Neural cell (in vitro differentiated cells): ENCODE measurements at regions not wholly inside any gene's neighbourhood (a gene's known extent, or its start where the extent isn't known, plus 50 kb on each side); places are given as distances from the start of the nearest gene placed in this dataset.

Experiments
- H2AFZ ChIP-seq: fragments of 200-600, 300-800 bp; sonication (generic), shearing (Covaris generic); 2 replicates; pipeline ENCODE4 v1.6.0; 2014; ENCODE audit warnings: low read depth, mild to moderate bottlenecking, antibody characterized with exemption, low read length, moderate library complexity
- H3F3A ChIP-seq: fragments of 200-600 bp; shearing (Covaris generic); 2 replicates; pipeline ENCODE4 v1.6.1; 2016; ENCODE audit warnings: mild to moderate bottlenecking, moderate library complexity, mixed read lengths, antibody characterized with exemption, low read length; ENCODE audit not compliant: insufficient read depth, poor library complexity, severe bottlenecking
- H3K27ac ChIP-seq: fragments of 200-600, 300-800 bp; sonication (generic), shearing (Covaris generic); 2 replicates; pipeline ENCODE4 v1.5.1; 2014; ENCODE audit warnings: mild to moderate bottlenecking, low read length, moderate library complexity
- H3K27me3 ChIP-seq: fragments of 300-800, 200-600 bp; sonication (generic), shearing (Covaris generic); 2 replicates; pipeline ENCODE4 v1.6.0; 2014; ENCODE audit warnings: mild to moderate bottlenecking, low read depth, low read length, moderate library complexity; ENCODE audit not compliant: insufficient read depth
- H3K36me3 ChIP-seq: fragments of 300-800, 200-600 bp; sonication (generic), shearing (Covaris generic); 2 replicates; pipeline ENCODE4 v1.5.1; 2014; ENCODE audit warnings: mild to moderate bottlenecking, antibody characterized with exemption, low read length, moderate library complexity; ENCODE audit not compliant: insufficient read depth
- H3K4me2 ChIP-seq: fragments of 300-800, 200-600 bp; sonication (generic), shearing (Covaris generic); 2 replicates; pipeline ENCODE4 v1.6.0; 2014; ENCODE audit warnings: mild to moderate bottlenecking, low read length
- H3K4me3 ChIP-seq: fragments of 300-800, 200-600 bp; sonication (generic), shearing (Covaris generic); 2 replicates; pipeline ENCODE4 v1.5.1; 2014; ENCODE audit warnings: mild to moderate bottlenecking, low read length, moderate library complexity
- H3K79me2 ChIP-seq: fragments of 200-600 bp; shearing (Covaris generic); replicated peaks from 2 replicates; pipeline ENCODE4 v1.6.0; 2014; ENCODE audit warnings: mild to moderate bottlenecking, low read length, moderate library complexity; ENCODE audit not compliant: insufficient read depth
- H3K9ac ChIP-seq: fragments of 300-800, 200-600 bp; sonication (generic), shearing (Covaris generic); 2 replicates; pipeline ENCODE4 v1.6.1; 2016; ENCODE audit warnings: mild to moderate bottlenecking, low read length, mixed read lengths
- H3K9me2 ChIP-seq: fragments of 200-600 bp; shearing (Covaris generic); 2 replicates; pipeline ENCODE4 v1.6.1; 2016; ENCODE audit warnings: mild to moderate bottlenecking, low read length, mixed read lengths; ENCODE audit not compliant: insufficient read depth
- H3K9me3 ChIP-seq: fragments of 200-600, 300-800 bp; sonication (generic), shearing (Covaris generic); 2 replicates; pipeline ENCODE4 v1.6.1; 2016; ENCODE audit warnings: mild to moderate bottlenecking, mixed run types, low read length, moderate library complexity, mixed read lengths
- H4K20me1 ChIP-seq: fragments of 200-600 bp; shearing (Covaris generic); 2 replicates; pipeline ENCODE4 v1.6.1; 2016; ENCODE audit warnings: mild to moderate bottlenecking, mixed run types; ENCODE audit not compliant: insufficient read depth
- CTCF ChIP-seq: fragments of 450-650 bp; IDR thresholded peaks from 2 replicates; pipeline ENCODE4 v1.5.1; 2014; ENCODE audit warnings: antibody characterized with exemption, mild to moderate bottlenecking, moderate library complexity; ENCODE audit not compliant: poor library complexity, severe bottlenecking
- EP300 ChIP-seq: fragments of 450-650 bp; conservative IDR thresholded peaks from 2 replicates; pipeline ENCODE4 v1.6.1; 2014; ENCODE audit warnings: antibody characterized with exemption, mild to moderate bottlenecking, moderate library complexity; ENCODE audit not compliant: poor library complexity, severe bottlenecking
- EZH2 ChIP-seq: fragments of 200-600, 300-800 bp; shearing (Covaris generic), sonication (generic); IDR thresholded peaks from 2 replicates; pipeline ENCODE4 v1.6.1; 2014; ENCODE audit warnings: antibody characterized with exemption, low read length, borderline replicate concordance, mild to moderate bottlenecking; ENCODE audit not compliant: insufficient read depth, poor library complexity, severe bottlenecking
- MXI1 ChIP-seq: fragments of 450-650 bp; conservative IDR thresholded peaks from 2 replicates; pipeline ENCODE4 v1.6.1; 2014; ENCODE audit warnings: antibody characterized with exemption, mild to moderate bottlenecking; ENCODE audit not compliant: poor library complexity, severe bottlenecking
- POLR2AphosphoS5 ChIP-seq: IDR thresholded peaks from 2 replicates; pipeline ENCODE4 v1.6.1; 2012
- RAD21 ChIP-seq: fragments of 450-650 bp; conservative IDR thresholded peaks from 2 replicates; pipeline ENCODE4 v1.6.1; 2014; ENCODE audit warnings: antibody characterized with exemption, mild to moderate bottlenecking, moderate library complexity
- REST ChIP-seq: IDR thresholded peaks from 2 replicates; pipeline ENCODE4 v1.6.1; 2012; ENCODE audit warnings: borderline replicate concordance
- SMC3 ChIP-seq: fragments of 450-650 bp; conservative IDR thresholded peaks from 2 replicates; pipeline ENCODE4 v1.6.1; 2014; ENCODE audit warnings: antibody characterized with exemption, mild to moderate bottlenecking, moderate library complexity; ENCODE audit not compliant: poor library complexity
- TAF1 ChIP-seq: IDR thresholded peaks from 2 replicates; pipeline ENCODE4 v1.6.1; 2012; ENCODE audit warnings: low read depth

- H3K9ac ChIP-seq = no peak overlapping the region
- no peak for TF ChIP-seq POLR2AphosphoS5
- TF ChIP-seq MXI1 = no peak
- no peak for TF ChIP-seq EZH2
- no peak for TF ChIP-seq SMC3
- TF ChIP-seq REST = no peak
- TF ChIP-seq TAF1 = no peak
- no peak for TF ChIP-seq CTCF
- TF ChIP-seq EP300 = no peak
- TF ChIP-seq RAD21 = no peak
These were observed 262.6 kb downstream of the RPLP1 start for GRCh38 chr15:69715210-69715609.

GRCh38 chr15:69718436-69718835 lies 265.8 kb downstream of the RPLP1 start:
- Histone ChIP-seq H3K9me2 (no peaks in the 10 kb centered on the region), H3K27ac (no peak overlapping the region), H2AFZ (no peak overlapping the region), H3K4me2 (no peak overlapping the region), H3K27me3 (no peaks in the 10 kb centered on the region), H3K79me2 (no peaks in the 10 kb centered on the region), H3F3A (no peaks in the 10 kb centered on the region), H3K9ac (no peak overlapping the region), H3K9me3 (no peaks in the 10 kb centered on the region), H4K20me1 (no peaks in the 10 kb centered on the region), H3K4me3 (no peak overlapping the region), H3K36me3 (no peaks in the 10 kb centered on the region)
- TF ChIP-seq TAF1 (no peak), EZH2 (no peak)

More at GRCh38 chr15:69715210-69715609, 262.6 kb downstream of the RPLP1 start:
- no peaks in the 10 kb centered on the region for H3K79me2 ChIP-seq
- H3K36me3 ChIP-seq = no peaks in the 10 kb centered on the region
- no peak overlapping the region for H2AFZ ChIP-seq
- H3F3A ChIP-seq = no peaks in the 10 kb centered on the region
- H3K27me3 ChIP-seq = no peaks in the 10 kb centered on the region
- H3K9me3 ChIP-seq = no peaks in the 10 kb centered on the region
- no peak overlapping the region for H3K4me3 ChIP-seq
- no peaks in the 10 kb centered on the region for H4K20me1 ChIP-seq
- H3K27ac ChIP-seq = no peak overlapping the region
- H3K9me2 ChIP-seq = no peaks in the 10 kb centered on the region
- no peak overlapping the region for H3K4me2 ChIP-seq

GRCh38 chr15:69718916-69719315 lies 266.3 kb downstream of the RPLP1 start:
- no peak overlapping the region for H3K4me3 ChIP-seq
- no peaks in the 10 kb centered on the region for H3F3A ChIP-seq
- no peak for TF ChIP-seq MXI1
- no peak for TF ChIP-seq REST
- no peak for TF ChIP-seq TAF1
- no peak for TF ChIP-seq CTCF
- TF ChIP-seq EZH2 = no peak
- no peak for TF ChIP-seq RAD21
- H4K20me1 ChIP-seq = no peaks in the 10 kb centered on the region
- no peak overlapping the region for H3K27ac ChIP-seq
- no peaks in the 10 kb centered on the region for H3K9me2 ChIP-seq
- no peaks in the 10 kb centered on the region for H3K27me3 ChIP-seq
- no peaks in the 10 kb centered on the region for H3K79me2 ChIP-seq
- no peaks in the 10 kb centered on the region for H3K36me3 ChIP-seq
- no peak overlapping the region for H3K9ac ChIP-seq
- H2AFZ ChIP-seq = no peak overlapping the region
- H3K4me2 ChIP-seq = no peak overlapping the region
- no peaks in the 10 kb centered on the region for H3K9me3 ChIP-seq
